ENCODE measurements at regions not wholly inside any gene's neighbourhood (a gene's known extent, or its start where the extent isn't known, plus 50 kb on each side); places are given as distances from the start of the nearest gene placed in this dataset.

DNA sequence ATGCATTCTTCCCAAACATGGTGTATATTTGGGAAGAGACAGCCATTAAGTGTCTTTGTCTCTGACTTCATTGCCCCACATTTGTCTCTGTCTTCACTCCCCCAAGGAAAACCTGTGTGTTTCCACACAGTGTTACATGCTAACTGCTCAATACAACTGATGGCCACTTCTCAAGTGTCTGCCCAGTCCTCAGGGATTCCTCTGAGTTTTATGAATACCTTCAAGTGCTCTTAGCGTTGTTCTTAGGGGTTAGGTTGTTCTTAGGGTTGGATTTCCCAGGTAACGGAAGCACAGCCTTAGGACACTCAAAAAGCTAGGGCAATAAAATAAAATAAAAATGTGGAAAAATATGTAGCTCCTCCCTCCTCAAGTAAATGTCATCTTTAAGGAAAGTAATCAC lies 64.7 kb upstream of the PLAC8 start:
- no peak overlapping the region for H3K27ac ChIP-seq (ENCODE audit: low read depth, low read length, poor library complexity, severe bottlenecking)

DNA sequence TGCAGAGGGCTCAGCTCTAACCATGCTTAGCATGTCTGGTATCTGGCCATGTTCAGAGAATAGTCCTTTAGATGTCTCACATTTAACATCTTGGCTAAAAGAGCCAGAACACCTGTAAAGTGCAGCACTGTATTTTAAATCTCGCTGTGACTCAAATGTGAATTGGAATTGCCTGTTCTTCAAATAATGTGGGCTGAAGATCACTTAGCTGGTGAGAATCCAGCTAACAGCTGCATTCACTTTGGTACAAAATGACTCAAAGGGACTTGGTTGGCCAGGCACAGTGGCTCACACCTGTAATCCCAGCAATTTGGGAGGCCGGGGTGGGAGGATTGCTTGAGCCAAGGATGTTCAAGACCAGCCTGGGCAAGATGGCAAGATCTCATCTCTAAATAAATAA lies 63.5 kb upstream of the PLAC8 start:
- H3F3A ChIP-seq (ENCODE audit: insufficient read depth, low read length), result no peaks in the 10 kb centered on the region
- no peak overlapping the region for H2AFZ ChIP-seq (ENCODE audit: low read length)
- no peaks in the 10 kb centered on the region; the same call in 1 of the 2 replicates for H3K27me3 ChIP-seq (ENCODE audit: insufficient read depth, low read length)
- H3K4me2 ChIP-seq (ENCODE audit: low read length), result no peak overlapping the region
- H3K27ac ChIP-seq (ENCODE audit: low read depth, low read length, poor library complexity, severe bottlenecking), result no peak overlapping the region
- H3K9me3 ChIP-seq (ENCODE audit: low read length), result no peaks in the 10 kb centered on the region
- H3K79me2 ChIP-seq (ENCODE audit: insufficient read depth, low read length), result no peaks in the 10 kb centered on the region
- no peak overlapping the region for H3K9ac ChIP-seq (ENCODE audit: low read length)
- no peaks in the 10 kb centered on the region for H3K9me2 ChIP-seq (ENCODE audit: low read depth, low read length)
- no peaks in the 10 kb centered on the region for H4K20me1 ChIP-seq (ENCODE audit: insufficient read depth, low read length)
- H3K4me1 ChIP-seq (ENCODE audit: insufficient read depth, low read length, severe bottlenecking), result peaks cover 3% of the 10 kb centered on the region
- no peaks in the 10 kb centered on the region for H3K36me3 ChIP-seq (ENCODE audit: insufficient read depth, low read length)
- TF ChIP-seq, protein P1, sequence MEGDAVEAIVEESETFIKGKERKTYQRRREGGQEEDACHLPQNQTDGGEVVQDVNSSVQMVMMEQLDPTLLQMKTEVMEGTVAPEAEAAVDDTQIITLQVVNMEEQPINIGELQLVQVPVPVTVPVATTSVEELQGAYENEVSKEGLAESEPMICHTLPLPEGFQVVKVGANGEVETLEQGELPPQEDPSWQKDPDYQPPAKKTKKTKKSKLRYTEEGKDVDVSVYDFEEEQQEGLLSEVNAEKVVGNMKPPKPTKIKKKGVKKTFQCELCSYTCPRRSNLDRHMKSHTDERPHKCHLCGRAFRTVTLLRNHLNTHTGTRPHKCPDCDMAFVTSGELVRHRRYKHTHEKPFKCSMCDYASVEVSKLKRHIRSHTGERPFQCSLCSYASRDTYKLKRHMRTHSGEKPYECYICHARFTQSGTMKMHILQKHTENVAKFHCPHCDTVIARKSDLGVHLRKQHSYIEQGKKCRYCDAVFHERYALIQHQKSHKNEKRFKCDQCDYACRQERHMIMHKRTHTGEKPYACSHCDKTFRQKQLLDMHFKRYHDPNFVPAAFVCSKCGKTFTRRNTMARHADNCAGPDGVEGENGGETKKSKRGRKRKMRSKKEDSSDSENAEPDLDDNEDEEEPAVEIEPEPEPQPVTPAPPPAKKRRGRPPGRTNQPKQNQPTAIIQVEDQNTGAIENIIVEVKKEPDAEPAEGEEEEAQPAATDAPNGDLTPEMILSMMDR (IDR thresholded peaks at IDR 0.05; ENCODE audit: low read length), result no peak
- no peak for TF ChIP-seq EZH2 (IDR thresholded peaks at IDR 0.05; ENCODE audit: borderline replicate concordance, low read length)
- H3K4me3 ChIP-seq (ENCODE audit: low read depth, low read length, poor library complexity, severe bottlenecking), result no peak overlapping the region

More for the DNA sequence above, 64.7 kb upstream of the PLAC8 start:
- Histone ChIP-seq H3F3A (ENCODE audit: insufficient read depth, low read length) (no peaks in the 10 kb centered on the region), H3K9me3 (ENCODE audit: low read length) (no peaks in the 10 kb centered on the region), H4K20me1 (ENCODE audit: insufficient read depth, low read length) (no peaks in the 10 kb centered on the region), H3K36me3 (ENCODE audit: insufficient read depth, low read length) (no peaks in the 10 kb centered on the region), H3K4me3 (ENCODE audit: low read depth, low read length, poor library complexity, severe bottlenecking) (no peak overlapping the region), H3K79me2 (ENCODE audit: insufficient read depth, low read length) (no peaks in the 10 kb centered on the region), H3K9ac (ENCODE audit: low read length) (no peak overlapping the region), H2AFZ (ENCODE audit: low read length) (no peak overlapping the region), H3K27me3 (ENCODE audit: insufficient read depth, low read length) (no peaks in the 10 kb centered on the region; the same call in 1 of the 2 replicates), H3K4me2 (ENCODE audit: low read length) (no peak overlapping the region), H3K9me2 (ENCODE audit: low read depth, low read length) (no peaks in the 10 kb centered on the region), H3K4me1 (ENCODE audit: insufficient read depth, low read length, severe bottlenecking) (peaks cover 3% of the 10 kb centered on the region)
- TF ChIP-seq EZH2 (IDR thresholded peaks at IDR 0.05; ENCODE audit: borderline replicate concordance, low read length), result no peak
- TF ChIP-seq, protein P1 (IDR thresholded peaks at IDR 0.05; ENCODE audit: low read length), result no peak

DNA sequence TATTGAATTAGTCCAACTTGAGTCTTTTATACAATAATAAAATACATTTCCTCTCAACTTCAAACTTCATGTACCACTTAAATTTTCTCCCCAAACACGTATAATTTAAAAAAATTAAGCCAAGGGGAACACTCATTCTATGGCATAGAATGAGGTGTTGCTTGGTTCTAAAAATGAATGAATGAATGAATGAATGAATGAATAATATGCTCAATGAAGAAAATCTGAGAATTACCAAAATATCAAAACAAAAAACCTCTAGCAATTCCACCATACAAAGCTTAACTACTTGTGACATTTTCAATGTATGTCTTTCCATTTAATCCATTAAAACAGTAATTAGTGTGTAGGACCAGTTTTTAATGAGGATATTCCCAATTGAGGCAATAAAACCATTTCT lies 62.7 kb upstream of the PLAC8 start:
- no peak overlapping the region for H2AFZ ChIP-seq (ENCODE audit: low read length)
- no peaks in the 10 kb centered on the region for H3K9me3 ChIP-seq (ENCODE audit: low read length)
- no peaks in the 10 kb centered on the region; the same call in 1 of the 2 replicates for H3K27me3 ChIP-seq (ENCODE audit: insufficient read depth, low read length)
- H3K9ac ChIP-seq (ENCODE audit: low read length), result no peak overlapping the region
- no peaks in the 10 kb centered on the region for H3K9me2 ChIP-seq (ENCODE audit: low read depth, low read length)
- no peaks in the 10 kb centered on the region for H3K36me3 ChIP-seq (ENCODE audit: insufficient read depth, low read length)
- H3K79me2 ChIP-seq (ENCODE audit: insufficient read depth, low read length), result no peaks in the 10 kb centered on the region
- H3K4me1 ChIP-seq (ENCODE audit: insufficient read depth, low read length, severe bottlenecking), result peaks cover 3% of the 10 kb centered on the region
- no peak overlapping the region for H3K4me2 ChIP-seq (ENCODE audit: low read length)
- TF ChIP-seq EZH2 (IDR thresholded peaks at IDR 0.05; ENCODE audit: borderline replicate concordance, low read length), result no peak
- TF ChIP-seq, protein P1 (IDR thresholded peaks at IDR 0.05; ENCODE audit: low read length), result no peak
- no peak overlapping the region for H3K4me3 ChIP-seq (ENCODE audit: low read depth, low read length, poor library complexity, severe bottlenecking)
- H4K20me1 ChIP-seq (ENCODE audit: insufficient read depth, low read length), result no peaks in the 10 kb centered on the region
- no peaks in the 10 kb centered on the region for H3F3A ChIP-seq (ENCODE audit: insufficient read depth, low read length)
- H3K27ac ChIP-seq (ENCODE audit: low read depth, low read length, poor library complexity, severe bottlenecking), result no peak overlapping the region

Data from OCI-LY1 (cell line).